ENCODE measurements at regions not wholly inside any gene's neighbourhood (a gene's known extent, or its start where the extent isn't known, plus 50 kb on each side); places are given as distances from the start of the nearest gene placed in this dataset.

DNA sequence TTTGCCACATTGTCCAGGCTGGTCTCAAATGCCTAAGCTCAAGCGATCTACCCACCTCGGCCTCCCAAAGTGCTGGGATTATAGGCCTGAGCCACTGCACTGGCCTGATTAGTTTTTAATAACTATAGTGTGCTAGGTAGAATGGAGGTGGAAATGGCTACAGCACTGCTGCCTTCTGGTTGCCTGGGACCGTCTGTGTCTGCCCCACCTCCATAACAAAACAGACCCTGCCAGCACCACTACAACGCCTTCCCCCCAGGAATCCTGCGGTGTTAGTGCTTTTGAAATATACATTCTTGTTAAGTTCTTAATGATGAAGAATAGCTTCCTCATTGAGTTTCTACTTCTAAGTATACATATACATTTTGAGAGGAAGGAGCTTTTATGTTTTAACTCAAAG, 148.2 kb upstream of the ITGA6 start:
- TF ChIP-seq, protein P1, sequence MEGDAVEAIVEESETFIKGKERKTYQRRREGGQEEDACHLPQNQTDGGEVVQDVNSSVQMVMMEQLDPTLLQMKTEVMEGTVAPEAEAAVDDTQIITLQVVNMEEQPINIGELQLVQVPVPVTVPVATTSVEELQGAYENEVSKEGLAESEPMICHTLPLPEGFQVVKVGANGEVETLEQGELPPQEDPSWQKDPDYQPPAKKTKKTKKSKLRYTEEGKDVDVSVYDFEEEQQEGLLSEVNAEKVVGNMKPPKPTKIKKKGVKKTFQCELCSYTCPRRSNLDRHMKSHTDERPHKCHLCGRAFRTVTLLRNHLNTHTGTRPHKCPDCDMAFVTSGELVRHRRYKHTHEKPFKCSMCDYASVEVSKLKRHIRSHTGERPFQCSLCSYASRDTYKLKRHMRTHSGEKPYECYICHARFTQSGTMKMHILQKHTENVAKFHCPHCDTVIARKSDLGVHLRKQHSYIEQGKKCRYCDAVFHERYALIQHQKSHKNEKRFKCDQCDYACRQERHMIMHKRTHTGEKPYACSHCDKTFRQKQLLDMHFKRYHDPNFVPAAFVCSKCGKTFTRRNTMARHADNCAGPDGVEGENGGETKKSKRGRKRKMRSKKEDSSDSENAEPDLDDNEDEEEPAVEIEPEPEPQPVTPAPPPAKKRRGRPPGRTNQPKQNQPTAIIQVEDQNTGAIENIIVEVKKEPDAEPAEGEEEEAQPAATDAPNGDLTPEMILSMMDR (IDR thresholded peaks at IDR 0.05; ENCODE audit: control extremely low read depth in 1 of 3, insufficient read depth in 1 of 3, low read depth in 1 of 3, low read length in 3 of 3), result no peak
- no peak for TF ChIP-seq EZH2 (IDR thresholded peaks at IDR 0.05; ENCODE audit: low read depth, low read length, severe bottlenecking)
- no peak for TF ChIP-seq NANOG (IDR thresholded peaks at IDR 0.05; ENCODE audit: insufficient read depth, low read depth, low read length, poor library complexity, severe bottlenecking)
- TF ChIP-seq, protein P2, sequence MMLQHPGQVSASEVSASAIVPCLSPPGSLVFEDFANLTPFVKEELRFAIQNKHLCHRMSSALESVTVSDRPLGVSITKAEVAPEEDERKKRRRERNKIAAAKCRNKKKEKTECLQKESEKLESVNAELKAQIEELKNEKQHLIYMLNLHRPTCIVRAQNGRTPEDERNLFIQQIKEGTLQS (IDR thresholded peaks at IDR 0.05; ENCODE audit: insufficient read depth, low read depth, low read length), result no peak
- TF ChIP-seq SP4 (IDR thresholded peaks at IDR 0.05; ENCODE audit: low read length), result no peak
- no peak for TF ChIP-seq POLR2AphosphoS5 (IDR thresholded peaks at IDR 0.05; ENCODE audit: low read depth, low read length)
- no peak for TF ChIP-seq EP300 (IDR thresholded peaks at IDR 0.05; ENCODE audit: borderline replicate concordance in 1 of 2, low read depth in 2 of 2, low read length in 2 of 2)
